ENCODE measurements at regions not wholly inside any gene's neighbourhood (a gene's known extent, or its start where the extent isn't known, plus 50 kb on each side); places are given as distances from the start of the nearest gene placed in this dataset.

DNA sequence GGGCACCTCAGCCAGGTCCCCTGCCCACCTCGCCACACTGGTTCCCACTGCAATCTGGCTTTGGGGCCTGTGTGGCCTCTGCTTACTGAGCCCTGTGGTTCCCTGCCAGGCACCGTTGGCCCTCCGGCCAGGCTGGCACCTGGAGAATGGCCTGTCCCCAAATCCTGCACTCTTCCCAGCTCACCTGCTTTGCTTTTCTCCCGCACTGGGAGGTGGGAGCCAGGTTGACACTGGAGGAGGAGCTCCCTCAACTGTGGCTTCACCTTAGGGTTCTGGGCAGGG is 97.0 kb downstream of the SCGB2B2 start:
- TF ChIP-seq CTCF (IDR thresholded peaks at IDR 0.05) = no peak
- TF ChIP-seq POLR2AphosphoS5 (IDR thresholded peaks at IDR 0.05) = no peak
- no peak for TF ChIP-seq POLR2A (IDR thresholded peaks at IDR 0.05)
